ENCODE measurements at regions not wholly inside any gene's neighbourhood (a gene's known extent, or its start where the extent isn't known, plus 50 kb on each side); places are given as distances from the start of the nearest gene placed in this dataset.
"Not testable (repeated sequence)": the region's sequence is repeated elsewhere in the genome, so short reads cannot be mapped to it uniquely, and the experiment has no call there.

DNA sequence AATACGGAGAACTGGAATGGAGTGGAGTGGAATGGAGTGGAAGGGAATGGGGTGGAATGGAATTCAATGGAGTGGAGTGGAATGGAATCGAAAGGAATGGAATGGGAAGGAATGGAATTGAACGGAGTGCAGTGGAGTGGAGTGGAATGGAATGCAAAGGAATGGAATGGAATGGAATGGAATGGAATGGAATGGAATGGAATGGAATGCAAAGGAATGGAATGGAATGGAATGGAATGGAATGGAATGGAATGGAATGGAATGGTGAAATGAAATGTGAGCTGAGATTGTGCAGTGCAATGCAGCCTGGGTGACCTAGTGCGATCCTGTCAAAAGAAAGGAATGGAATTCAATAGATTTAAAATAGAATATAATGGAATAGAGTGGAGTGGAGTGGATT, 357.3 kb upstream of the WSB1 start:
- DNase-seq (ENCODE audit: low read depth in 1 of 2, low spot score in 1 of 2): not testable (repeated sequence)

DNA sequence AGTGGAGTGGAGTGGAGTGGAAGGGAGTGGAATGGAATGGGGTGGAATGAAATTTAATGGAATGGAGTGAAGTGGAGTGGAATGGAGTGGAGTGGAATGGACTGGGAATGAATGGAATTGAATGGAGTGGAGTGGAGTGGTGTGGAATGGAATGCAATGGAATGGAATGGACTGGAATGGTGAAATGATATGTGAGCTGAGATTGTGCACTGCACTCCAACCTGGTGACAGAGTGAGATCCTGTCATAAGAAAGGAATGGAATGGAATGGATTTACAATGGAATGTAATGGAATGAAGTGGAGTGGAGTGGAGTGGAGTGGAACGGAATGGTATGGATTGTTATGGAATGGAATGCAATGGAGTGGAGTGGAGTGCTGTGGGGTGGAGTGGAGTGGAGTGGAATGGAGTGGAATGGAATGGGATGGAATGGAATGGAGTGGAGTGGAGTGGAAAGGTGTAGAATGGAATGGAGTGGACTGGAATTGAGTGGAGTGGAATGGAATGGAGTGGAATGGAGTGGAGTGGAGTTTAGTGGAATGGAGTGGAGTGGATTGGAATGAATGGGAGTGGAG, 356.1 kb upstream of the WSB1 start:
- DNase-seq (ENCODE audit: low read depth in 1 of 2, low spot score in 1 of 2): not testable (repeated sequence)

DNA sequence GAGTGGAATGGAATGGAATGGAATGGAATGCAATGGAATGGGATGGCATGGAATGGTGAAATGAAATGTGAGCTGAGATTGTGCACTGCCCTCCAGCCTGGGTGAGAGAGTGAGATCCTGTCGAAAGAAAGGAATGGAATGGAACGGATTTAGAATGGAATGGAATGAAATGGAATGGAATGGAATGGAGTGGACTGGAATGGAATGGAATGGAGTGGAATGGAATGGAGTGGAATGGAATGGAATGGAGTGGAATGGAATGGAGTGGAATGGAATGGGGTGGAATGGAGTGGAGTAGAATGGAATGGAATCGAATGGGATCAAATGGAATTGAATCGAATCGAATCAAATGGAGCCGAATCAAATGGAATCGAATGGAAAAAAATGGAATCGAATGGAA, 354.2 kb upstream of the WSB1 start:
- not testable (repeated sequence) for DNase-seq (ENCODE audit: low read depth in 1 of 2, low spot score in 1 of 2)

DNA sequence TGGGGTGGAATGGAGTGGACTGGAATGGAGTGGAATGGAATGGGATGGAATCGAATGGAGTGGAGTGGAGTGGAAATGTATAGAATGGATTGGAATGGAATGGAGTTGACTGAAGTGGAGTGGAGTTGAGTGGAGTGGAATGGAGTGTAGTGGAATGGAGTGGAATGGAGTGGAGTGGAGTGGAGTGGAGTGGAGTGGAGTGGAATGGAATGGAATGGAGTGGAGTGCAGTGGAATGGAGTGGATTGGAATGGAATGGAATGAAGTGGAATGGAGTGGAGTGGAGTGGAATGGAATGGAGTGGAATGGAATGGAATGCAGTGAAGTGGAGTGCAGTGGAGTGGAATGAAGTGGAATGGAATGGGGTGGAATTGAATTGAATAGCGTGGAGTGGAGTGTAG, 353.3 kb upstream of the WSB1 start:
- not testable (repeated sequence) for DNase-seq (ENCODE audit: low read depth in 1 of 2, low spot score in 1 of 2)

DNA sequence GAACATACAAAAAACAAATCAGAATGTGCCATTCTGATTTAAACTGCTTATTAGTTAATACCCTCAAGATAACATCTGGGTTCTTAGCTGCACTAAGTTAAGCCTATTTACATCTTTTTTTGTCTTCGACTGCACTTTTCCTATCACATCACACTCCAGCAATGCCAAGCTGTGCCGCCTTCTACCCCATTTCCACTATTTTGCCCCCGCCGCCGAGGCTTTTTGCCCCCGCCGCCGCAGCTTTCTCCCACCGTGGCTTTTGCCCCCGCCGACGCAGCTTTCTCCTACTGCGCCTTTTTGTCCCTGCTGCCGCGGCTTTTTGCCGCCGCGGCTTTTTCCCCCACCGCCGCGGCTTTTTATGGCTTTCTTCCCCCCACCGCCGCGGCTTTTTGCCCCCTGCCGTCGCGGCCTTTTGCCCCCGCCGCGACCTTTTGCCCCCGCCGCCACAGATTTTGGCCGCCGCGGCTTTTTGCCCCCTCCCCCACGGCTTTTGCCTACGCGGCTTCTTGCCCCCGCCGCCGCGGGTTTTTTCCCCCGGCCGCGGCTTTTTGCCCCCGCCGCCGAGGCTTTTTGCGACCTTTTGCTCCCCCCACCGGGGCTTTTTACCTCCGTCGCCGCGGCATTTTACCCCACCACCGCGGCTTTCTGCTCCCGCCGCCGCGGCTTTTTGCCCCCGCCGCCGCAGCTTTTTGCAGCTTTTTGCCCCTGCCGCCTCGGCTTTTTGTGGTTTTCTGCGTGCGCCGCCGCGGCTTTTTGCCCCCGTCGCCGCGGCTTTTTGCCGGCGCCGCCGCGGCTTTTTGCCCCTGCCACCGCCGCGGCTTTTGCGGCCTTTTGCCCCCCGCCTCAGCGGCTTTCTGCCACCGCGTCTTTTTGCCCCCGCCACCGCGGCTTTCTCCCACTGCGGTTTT, 331.4 kb upstream of the WSB1 start:
- DNase-seq (ENCODE audit: low read depth in 1 of 2, low spot score in 1 of 2): no peak

DNA sequence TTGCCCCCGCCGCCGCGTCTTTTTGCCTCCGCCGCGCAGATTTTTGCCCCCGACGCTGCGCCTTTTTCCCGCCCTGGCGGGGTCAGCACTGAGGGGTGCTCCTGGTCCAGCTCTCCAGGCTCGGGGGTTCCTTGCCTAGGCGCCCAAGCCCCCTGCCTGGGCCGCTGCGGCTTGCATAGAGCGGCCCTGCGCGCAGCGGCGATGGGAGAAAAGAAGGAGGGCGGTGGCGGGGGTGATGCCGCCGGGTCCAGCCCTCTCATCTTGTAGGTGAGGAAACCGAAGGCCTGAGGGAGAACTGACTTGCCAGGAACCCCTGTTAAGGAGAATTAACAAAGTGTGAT, 330.8 kb upstream of the WSB1 start:
- DNase-seq (ENCODE audit: low read depth in 1 of 2, low spot score in 1 of 2): no peak

DNA sequence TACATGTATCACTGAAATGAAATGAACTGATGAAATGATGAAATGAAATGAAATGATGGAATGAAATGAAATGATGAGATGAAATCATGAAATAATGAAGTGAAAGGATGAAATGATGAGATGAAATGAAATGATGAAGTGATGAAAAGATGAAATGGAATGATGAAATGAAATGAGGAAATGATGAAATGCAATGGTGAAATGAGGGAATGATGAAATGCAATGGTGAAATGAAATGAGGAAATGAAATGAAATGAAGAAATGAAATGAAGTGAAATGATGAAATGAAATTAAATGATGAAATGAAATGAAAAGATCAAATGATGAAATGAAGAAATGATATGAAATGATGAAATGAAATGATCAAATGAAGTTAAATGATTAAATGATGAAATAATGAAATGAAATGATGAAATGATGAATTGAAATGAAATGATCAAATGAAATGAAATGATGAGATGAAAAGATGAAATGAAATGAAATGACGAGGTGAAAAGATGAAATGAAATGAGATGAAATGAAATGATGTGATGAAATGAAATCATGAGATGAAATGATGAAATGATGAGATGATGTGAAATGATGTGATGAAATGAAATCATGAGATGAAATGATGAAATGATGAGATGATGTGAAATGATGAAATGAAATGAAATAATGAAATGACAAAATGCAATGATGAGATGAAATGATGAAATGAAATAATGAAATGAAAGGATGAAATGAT, 327.9 kb upstream of the WSB1 start:
- not testable (repeated sequence) for DNase-seq (ENCODE audit: low read depth in 1 of 2, low spot score in 1 of 2)

DNA sequence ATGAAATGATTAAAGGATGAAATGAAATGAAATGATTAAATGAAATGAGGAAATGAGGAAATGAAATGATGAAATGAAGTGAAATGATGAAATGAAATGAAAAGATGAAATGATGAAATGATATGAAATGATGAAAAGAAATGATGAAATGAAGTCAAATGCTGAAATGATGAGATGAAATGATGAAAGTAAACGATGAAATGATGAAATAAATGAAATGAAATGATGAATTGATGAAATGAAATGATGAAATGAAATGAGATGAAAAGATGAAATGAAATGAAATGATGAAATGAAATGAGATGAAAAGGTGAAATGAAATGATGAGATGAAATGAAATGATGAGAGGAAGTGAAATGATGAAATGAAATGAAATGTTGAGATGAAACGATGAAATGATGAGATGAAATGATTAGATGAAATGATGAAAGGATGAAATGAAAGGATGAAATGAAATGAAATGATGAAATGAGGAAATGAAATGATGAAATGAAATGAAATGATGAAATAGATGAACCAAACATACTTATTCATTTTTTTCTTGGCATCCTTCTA, 327.2 kb upstream of the WSB1 start:
- DNase-seq (ENCODE audit: low read depth in 1 of 2, low spot score in 1 of 2): not testable (repeated sequence)

DNA sequence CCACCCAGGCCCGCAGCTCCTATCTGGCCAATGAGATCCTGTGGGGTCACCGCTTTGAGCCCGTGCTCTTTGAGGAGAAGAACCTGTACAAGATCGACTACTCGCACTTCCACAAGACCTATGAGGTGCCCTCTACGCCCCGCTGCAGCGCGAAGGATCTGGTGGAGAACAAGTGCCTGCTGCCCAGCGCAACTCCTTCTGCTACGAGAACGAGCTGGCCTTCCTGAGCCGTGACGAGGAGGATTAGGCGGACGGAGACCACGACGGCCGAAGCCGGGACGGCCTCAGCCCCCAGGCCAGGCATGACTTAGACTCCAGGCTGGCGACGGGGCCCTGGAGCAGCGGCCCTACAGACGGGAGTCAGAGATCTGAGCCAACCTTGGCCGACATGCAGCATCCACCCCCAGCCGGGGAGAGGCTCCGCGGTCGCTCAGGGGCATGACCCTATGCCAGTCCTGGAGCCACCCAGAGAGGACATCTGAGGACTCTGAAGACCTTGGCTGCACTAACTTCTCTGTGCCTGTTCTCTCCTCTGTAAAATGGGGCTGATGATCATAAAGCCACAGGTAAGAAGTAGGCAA, 312.0 kb upstream of the WSB1 start:
- not testable (repeated sequence) for DNase-seq (ENCODE audit: low read depth in 1 of 2, low spot score in 1 of 2)

DNA sequence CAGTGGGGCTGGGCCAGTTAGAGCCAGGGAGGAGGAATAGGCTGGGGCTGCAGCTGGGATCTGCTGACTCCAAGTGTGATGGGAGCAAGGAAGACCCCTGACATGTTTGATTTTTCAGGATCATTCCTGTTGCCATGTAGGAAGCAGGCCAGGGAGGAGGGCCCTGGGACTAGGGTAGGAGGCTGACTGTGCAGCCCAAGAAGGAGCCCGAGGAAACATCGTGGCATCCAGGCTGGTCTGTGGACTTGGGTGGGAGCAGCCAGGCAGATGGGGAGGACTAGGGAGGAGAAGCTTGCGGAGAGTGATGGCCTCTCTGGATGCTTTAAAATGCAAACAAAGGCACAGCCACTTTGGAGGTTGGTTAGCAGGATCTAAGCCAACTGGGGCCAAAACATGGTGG, 311.4 kb upstream of the WSB1 start:
- DNase-seq (ENCODE audit: low read depth in 1 of 2, low spot score in 1 of 2): not testable (repeated sequence)

DNA sequence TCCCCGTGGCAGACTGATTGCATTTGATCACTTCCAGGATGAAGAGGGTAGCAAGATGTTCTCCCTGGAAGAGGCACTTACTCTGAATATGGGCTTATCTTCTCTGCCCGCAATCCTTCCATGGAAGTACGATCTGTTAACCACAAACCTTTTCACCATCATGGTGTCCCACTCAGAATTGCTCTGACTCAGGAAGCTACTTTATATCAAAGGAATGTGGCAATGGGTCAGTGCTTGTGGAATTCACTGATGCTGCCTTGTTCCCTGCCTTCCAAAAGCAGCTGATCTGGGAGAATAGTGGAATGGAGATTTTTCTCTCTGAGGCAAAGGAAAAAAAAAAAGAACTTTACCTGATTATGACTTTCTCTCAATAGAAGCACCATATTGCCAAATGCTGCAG, 306.1 kb upstream of the WSB1 start:
- DNase-seq (ENCODE audit: low read depth in 1 of 2, low spot score in 1 of 2): not testable (repeated sequence)

DNA sequence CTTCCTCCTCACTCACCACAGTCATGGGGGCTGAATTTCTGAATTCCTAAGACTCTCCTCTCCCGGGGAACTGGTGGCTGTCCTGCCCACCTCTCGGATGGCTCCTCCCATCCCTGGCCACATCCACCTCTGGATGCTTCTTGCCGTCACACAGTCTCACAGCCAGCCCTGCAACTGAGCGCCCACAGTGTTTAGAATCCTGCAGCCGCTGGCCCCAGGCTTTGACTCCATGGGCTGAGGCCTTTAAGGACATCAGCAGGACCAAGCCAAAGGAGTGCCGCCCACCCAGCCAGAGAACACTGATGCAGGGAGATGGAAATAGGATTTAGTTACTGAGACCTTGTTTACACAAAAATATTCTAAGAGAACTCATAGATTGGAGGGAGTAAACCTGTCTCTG, 299.3 kb upstream of the WSB1 start:
- DNase-seq (ENCODE audit: low read depth in 1 of 2, low spot score in 1 of 2): not testable (repeated sequence)

DNA sequence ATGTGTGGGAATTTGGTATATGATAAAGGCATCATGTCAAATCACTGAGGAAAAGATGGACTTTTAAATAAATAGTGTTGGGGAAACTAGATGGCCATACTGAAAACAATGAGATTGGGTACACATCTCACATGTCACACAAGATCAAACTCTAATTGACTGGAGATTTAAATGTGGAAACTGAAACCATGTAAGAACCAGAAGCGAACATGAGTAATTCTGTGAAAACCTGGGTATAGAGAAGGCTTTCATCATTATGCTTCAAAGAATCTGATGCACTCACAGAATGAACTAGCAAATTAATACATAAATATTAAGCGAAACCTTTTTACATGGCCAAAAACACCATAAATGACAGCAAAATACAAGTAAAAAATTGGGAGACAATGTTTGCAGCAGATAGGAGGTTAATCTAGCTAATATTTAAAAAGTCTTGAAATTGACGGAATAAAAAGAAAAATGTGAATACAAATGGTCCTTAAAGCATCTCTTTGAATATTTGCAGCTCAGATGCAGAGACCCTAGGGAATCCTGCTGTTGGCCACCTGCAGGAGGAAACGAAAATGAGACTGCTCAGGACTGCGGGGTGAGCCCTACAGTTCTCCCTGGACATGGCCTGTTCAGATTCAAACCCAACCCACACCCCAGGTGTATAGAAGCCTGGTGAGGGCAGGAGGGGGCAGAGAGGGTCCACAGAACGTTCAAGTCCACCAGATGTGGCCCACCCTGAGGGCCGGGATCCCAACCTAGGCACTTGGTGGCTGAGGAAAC, 297.6 kb upstream of the WSB1 start:
- not testable (repeated sequence) for DNase-seq (ENCODE audit: low read depth in 1 of 2, low spot score in 1 of 2)

DNA sequence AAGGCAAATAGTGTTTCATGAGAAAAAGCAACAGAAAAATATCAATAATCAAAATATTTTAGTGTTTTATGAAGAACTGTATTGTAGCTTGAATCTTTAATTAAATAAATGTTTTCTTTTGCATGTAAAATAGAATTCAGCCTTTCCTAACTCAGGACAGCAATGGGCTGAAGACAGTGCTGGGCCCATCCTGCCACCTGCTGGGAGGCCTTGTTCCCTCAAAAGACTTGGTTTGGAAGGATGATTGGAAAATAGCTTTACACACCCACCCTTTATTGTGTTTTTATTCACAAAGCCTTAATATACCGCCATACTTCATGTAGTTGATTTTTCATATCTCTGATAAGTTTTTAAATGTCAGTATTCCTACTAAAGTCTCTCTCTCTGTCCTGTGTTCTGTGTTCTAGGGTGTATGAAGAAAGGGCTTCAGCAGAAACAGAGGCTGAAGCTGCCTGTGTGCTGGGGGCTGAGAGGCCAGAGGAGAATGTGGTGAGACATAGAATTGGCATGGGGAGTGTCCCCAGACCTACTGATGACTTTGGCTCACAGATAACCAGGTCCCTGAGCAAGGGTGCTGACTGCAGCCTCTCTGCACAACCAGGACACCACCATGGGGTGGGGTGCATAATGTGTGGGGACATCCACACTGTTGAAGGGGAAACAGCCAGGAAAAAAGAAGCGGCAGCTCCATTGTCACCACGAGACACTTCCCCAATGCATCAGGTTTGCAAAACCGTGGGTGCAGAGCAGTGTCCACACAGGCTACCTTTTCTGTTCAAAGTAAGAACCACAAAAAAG, 286.0 kb upstream of the WSB1 start:
- DNase-seq (ENCODE audit: low read depth in 1 of 2, low spot score in 1 of 2): not testable (repeated sequence)

DNA sequence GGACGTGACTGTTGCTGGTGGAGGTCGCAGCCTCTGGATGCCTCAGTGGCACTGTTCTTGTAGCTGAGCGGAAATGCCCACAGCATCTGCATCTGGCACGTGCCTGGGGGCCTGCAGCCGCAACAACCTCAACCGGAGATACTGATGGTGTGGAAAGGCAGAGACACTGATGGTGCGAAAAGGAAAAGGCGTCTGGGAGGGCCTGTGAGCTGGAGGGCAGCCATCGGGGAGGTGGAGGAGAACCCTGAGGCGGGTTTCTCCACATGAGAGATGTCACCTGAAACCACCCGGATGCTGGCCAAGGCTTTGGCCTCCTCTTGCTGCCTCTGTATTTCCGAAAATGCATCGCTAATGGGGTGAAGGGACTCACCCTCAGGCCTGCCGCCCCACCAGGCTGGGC, 284.8 kb upstream of the WSB1 start:
- no peak for DNase-seq (ENCODE audit: low read depth in 1 of 2, low spot score in 1 of 2)

DNA sequence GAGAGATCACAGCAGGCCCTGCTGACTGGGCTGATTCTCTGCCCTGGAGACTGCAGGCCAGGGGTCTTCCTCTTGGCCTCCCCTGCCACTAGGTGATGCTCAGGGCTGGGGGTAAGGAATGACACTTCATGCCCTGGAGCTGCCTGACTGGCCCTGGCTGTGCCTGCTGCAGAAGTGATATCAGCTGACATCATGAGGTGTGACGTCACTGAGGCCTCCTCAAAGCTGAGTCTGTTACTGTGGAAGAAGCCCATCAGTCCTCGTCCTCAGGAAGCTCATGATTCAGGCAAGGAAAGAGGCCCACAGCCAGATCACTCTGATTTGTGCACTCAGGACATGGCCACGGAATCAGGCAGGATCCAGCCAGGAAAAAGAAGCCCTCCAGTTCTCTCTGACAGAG, 283.8 kb upstream of the WSB1 start:
- not testable (repeated sequence) for DNase-seq (ENCODE audit: low read depth in 1 of 2, low spot score in 1 of 2)

DNA sequence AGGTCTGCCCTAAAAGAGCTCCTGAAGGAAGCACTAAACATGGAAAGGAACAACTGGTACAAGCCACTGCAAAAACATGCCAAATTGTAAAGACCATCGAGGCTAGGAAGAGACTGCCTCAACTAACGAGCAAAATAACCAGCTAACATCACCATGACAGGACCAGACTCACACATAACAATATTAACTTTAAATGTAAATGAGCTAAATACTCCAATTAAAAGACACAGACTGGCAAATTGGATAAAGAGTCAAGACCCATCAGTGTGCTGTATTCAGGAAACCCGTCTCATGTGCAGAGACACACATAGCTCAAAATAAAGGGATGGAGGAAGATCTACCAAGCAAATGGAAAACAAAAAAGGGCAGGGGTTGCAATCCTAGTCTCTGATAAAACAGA, 263.4 kb upstream of the WSB1 start:
- DNase-seq (ENCODE audit: low read depth in 1 of 2, low spot score in 1 of 2): not testable (repeated sequence)

DNA sequence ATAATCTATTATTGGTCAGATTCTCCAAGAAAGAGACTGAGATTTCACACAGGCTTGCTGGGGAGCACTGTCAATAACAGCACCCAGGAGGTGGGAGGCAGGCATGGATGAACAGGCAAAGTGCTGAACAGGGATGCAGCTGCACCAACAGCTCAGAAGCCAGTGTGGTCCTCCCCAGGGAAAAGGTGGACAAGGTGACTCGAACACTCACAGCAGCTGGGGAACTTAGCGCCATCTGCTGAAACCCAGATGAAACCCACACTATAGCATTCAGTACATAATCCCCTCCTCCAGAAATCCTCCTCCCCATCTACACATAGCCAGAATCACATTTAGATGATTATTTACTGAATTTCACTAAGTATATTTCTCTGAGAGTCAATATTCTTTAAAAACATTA, 255.2 kb upstream of the WSB1 start:
- no peak for DNase-seq (ENCODE audit: low read depth in 1 of 2, low spot score in 1 of 2)

DNA sequence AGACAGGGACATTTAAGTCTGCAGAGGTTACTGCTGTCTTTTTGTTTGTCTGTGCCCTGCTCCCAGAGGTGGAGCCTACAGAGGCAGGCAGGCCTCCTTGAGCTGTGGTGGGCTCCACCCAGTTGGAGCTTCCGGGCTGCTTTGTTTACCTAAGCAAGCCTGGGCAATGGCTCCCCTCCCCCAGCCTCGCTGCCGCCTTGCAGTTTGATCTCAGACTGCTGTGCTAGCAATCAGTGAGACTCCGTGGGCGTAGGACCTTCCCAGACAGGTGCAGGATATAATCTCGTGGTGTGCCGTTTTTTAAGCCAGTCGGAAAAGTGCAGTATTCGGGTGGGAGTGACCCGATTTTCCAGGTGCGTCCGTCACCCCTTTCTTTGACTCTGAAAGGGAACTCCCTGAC, 248.9 kb upstream of the WSB1 start:
- not testable (repeated sequence) for DNase-seq (ENCODE audit: low read depth in 1 of 2, low spot score in 1 of 2)

Data from activated T-helper 1 cell treated with anti-CD3 and anti-CD28 coated beads, Interleukin-2, amount 50 U/mL, for 16 hours (primary cell).